A673 (cell line): ENCODE measurements at regions not wholly inside any gene's neighbourhood (a gene's known extent, or its start where the extent isn't known, plus 50 kb on each side); places are given as distances from the start of the nearest gene placed in this dataset.

ENCODE experiments used
- BruUV-seq: library from RNA; stranded (reverse); fragments of 400-500 nt; replicated peaks from 2 replicates; lab custom pipeline; 2021; lab: Mats Ljungman, UMichigan
- CTCF ChIA-PET: fragments of 300-600 bp; sonication (Branson Sonifier 250); formaldehyde crosslinking; loops from one replicate; lab custom pipeline; 2022; ENCODE audit warnings: antibody characterized with exemption; lab: Charles Lee
- POLR2A ChIA-PET: fragments of 300-600 bp; sonication (Branson Sonifier 250); formaldehyde crosslinking; loops from one replicate; lab custom pipeline; 2022; ENCODE audit warnings: antibody characterized with exemption; ENCODE audit not compliant: low non-redundant PET; lab: Charles Lee
- DNase-seq: peaks from one replicate; pipeline ENCODE4 v3.0.0-alpha.2; 2015; ENCODE audit warnings: low spot score
- H3K27ac ChIP-seq: fragments of 200-600 bp; sonication (generic); 2 replicates; pipeline ENCODE4 v1.5.1; 2016; ENCODE audit warnings: mixed run types, low read depth, mild to moderate bottlenecking, mixed read lengths, antibody characterized with exemption, low read length; ENCODE audit not compliant: poor library complexity, severe bottlenecking
- H3K27me3 ChIP-seq: fragments of 200-600 bp; sonication (generic); replicated peaks from 2 replicates; pipeline ENCODE4 v1.6.1; 2017; ENCODE audit warnings: mixed run types, low read depth, mild to moderate bottlenecking, mixed read lengths, antibody characterized with exemption, low read length; ENCODE audit not compliant: insufficient read depth, poor library complexity
- H3K36me3 ChIP-seq: fragments of 200-600 bp; sonication (generic); 2 replicates; pipeline ENCODE4 v1.6.1; 2016; ENCODE audit warnings: mixed run types, mild to moderate bottlenecking, mixed read lengths, antibody characterized with exemption, low read length; ENCODE audit not compliant: insufficient read depth, poor library complexity, severe bottlenecking
- H3K4me1 ChIP-seq: fragments of 200-600 bp; sonication (generic); 2 replicates; pipeline ENCODE4 v1.6.1; 2017; ENCODE audit warnings: mixed run types, mild to moderate bottlenecking, mixed read lengths, antibody characterized with exemption, low read length; ENCODE audit not compliant: insufficient read depth, poor library complexity, severe bottlenecking
- H3K4me3 ChIP-seq: fragments of 200-600 bp; sonication (generic); 2 replicates; pipeline ENCODE4 v1.5.1; 2016; ENCODE audit warnings: low read depth, mixed run types, mild to moderate bottlenecking, mixed read lengths, low read length; ENCODE audit not compliant: poor library complexity, severe bottlenecking
- H3K9me3 ChIP-seq: fragments of 200-600 bp; sonication (generic); 2 replicates; pipeline ENCODE4 v1.6.1; 2016; ENCODE audit warnings: mixed run types, low read depth, mild to moderate bottlenecking, mixed read lengths, antibody characterized with exemption, low read length; ENCODE audit not compliant: poor library complexity, severe bottlenecking
- CTCF ChIP-seq: fragments of 300-800, 200-600 bp; sonication (generic); conservative IDR thresholded peaks from 2 replicates; pipeline ENCODE4 v1.5.1; 2017; ENCODE audit warnings: low read depth, mild to moderate bottlenecking, antibody characterized with exemption, low read length, moderate library complexity, mixed read lengths
- EZH2 ChIP-seq: fragments of 200-600 bp; sonication (generic); IDR thresholded peaks from 2 replicates; pipeline ENCODE4 v1.6.1; 2017; ENCODE audit warnings: borderline replicate concordance, low read depth, mild to moderate bottlenecking, mixed read lengths, antibody characterized with exemption, low read length; ENCODE audit not compliant: poor library complexity, severe bottlenecking
- intact Hi-C: fragments of 100-400 bp; cut with micrococcal nuclease; formaldehyde crosslinking; loops from one replicate; pipeline ENCODE4 v1.10.0; 2022; ENCODE audit not compliant: unreplicated experiment

- POLR2A ChIA-PET: interaction anchor here (0.6 kb wide), 1 partner anchor 299 kb away, joined by 3 read pairs; no protein-coding TSS in a partner anchor
- CTCF ChIA-PET: no interaction called here
- no TSS peak for BruUV-seq
Measured at GRCh38 chr2:59151805-59152204, 910.7 kb upstream of the FANCL start.

GRCh38 chr2:59150217-59150849 is 909.2 kb upstream of the FANCL start:
- Histone ChIP-seq H3K4me3 (no peak overlapping the region), H3K9me3 (no peaks in the 10 kb centered on the region), H3K36me3 (no peaks in the 10 kb centered on the region), H3K4me1 (no peaks in the 10 kb centered on the region), H3K27ac (no peak overlapping the region), H3K27me3 (no peaks in the 10 kb centered on the region)
- ChIA-PET CTCF (no interaction called here), POLR2A (no interaction called here)
- BruUV-seq: no TSS peak
- intact Hi-C loops: no loop called here
- DNase-seq: no peak
- TF ChIP-seq EZH2 (no peak), CTCF (no peak)

More at GRCh38 chr2:59151805-59152204, 910.7 kb upstream of the FANCL start:
- Histone ChIP-seq H3K36me3 (no peaks in the 10 kb centered on the region), H3K9me3 (no peaks in the 10 kb centered on the region), H3K27ac (no peak overlapping the region), H3K4me1 (no peaks in the 10 kb centered on the region), H3K4me3 (no peak overlapping the region), H3K27me3 (no peaks in the 10 kb centered on the region)
- intact Hi-C loops: no loop called here
- TF ChIP-seq CTCF: no peak
- no peak for DNase-seq

GRCh38 chr2:59149271-59149670 is 908.1 kb upstream of the FANCL start:
- DNase-seq: no peak
- no TSS peak for BruUV-seq
- CTCF ChIA-PET: no interaction called here
- Histone ChIP-seq H3K27me3 (no peaks in the 10 kb centered on the region), H3K4me1 (no peaks in the 10 kb centered on the region), H3K27ac (no peak overlapping the region), H3K9me3 (no peaks in the 10 kb centered on the region), H3K36me3 (no peaks in the 10 kb centered on the region), H3K4me3 (no peak overlapping the region)
- intact Hi-C loops: no loop called here
- POLR2A ChIA-PET: no interaction called here
- TF ChIP-seq CTCF (no peak), EZH2 (no peak)
